ENCODE measurements at regions not wholly inside any gene's neighbourhood (a gene's known extent, or its start where the extent isn't known, plus 50 kb on each side); places are given as distances from the start of the nearest gene placed in this dataset.

DNA sequence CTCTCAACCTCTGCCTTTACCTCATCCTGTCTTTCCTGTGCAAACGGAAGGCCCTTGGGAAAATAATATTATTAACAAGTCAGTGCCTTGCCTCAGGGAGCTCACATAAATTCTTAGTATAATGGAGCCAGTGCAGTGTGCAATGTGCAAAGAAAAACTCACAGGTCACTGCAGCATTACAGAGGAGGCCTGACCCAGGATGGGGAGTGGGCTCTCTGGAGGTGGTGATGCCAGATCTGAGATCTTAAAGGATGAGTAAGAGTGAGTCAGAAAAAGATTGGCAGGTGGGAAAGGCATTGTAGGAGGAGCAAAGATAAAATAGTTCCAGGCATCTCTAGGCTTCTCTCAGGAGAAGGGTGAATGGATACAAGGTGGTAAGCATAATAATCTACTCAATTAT is 185.6 kb upstream of the ADAMTS9 start:
- H3K4me3 ChIP-seq (ENCODE audit: low read length in 3 of 3), result no peak overlapping the region
- no peaks in the 10 kb centered on the region for H3K9me3 ChIP-seq (ENCODE audit: control insufficient read depth in 3 of 3, low read length in 3 of 3)
- no peak overlapping the region for H3K9ac ChIP-seq (ENCODE audit: low read depth in 1 of 3, low read length in 3 of 3)
- no peaks in the 10 kb centered on the region for H3K27me3 ChIP-seq (ENCODE audit: control insufficient read depth in 3 of 3, insufficient read depth in 3 of 3, low read length in 3 of 3)
- H3K4me1 ChIP-seq (ENCODE audit: control insufficient read depth in 3 of 3, insufficient read depth in 3 of 3, low read length in 3 of 3), result no peaks in the 10 kb centered on the region
- no peak overlapping the region for H3K27ac ChIP-seq (ENCODE audit: low read depth, low read length)
- no peaks in the 10 kb centered on the region for H3K36me3 ChIP-seq (ENCODE audit: control insufficient read depth in 3 of 3, insufficient read depth in 3 of 3, low read length in 3 of 3)

DNA sequence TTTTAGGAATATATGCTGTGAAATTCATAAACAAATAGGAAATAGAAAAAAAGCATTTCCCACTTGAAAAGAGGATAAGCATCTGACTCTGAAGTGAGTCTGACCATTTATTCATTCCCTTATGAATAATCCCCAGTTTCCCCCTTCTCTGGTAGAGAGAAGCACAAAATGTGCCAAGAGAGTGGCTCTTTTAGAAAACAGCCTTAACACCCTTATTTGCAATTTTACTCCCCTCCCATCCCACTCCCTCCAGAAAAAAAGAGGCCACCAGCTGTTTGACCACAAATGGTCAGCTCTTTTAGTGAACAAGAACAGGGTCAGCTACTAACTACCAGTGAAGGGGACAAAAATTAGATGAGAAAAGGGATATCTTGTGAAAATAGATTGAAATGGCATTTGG is 184.5 kb upstream of the ADAMTS9 start:
- Histone ChIP-seq H3K9me3 (ENCODE audit: control insufficient read depth in 3 of 3, low read length in 3 of 3) (no peaks in the 10 kb centered on the region), H3K4me3 (ENCODE audit: low read length in 3 of 3) (no peak overlapping the region), H3K27ac (ENCODE audit: low read depth, low read length) (no peak overlapping the region), H3K27me3 (ENCODE audit: control insufficient read depth in 3 of 3, insufficient read depth in 3 of 3, low read length in 3 of 3) (no peaks in the 10 kb centered on the region), H3K9ac (ENCODE audit: low read depth in 1 of 3, low read length in 3 of 3) (no peak overlapping the region), H3K4me1 (ENCODE audit: control insufficient read depth in 3 of 3, insufficient read depth in 3 of 3, low read length in 3 of 3) (no peaks in the 10 kb centered on the region), H3K36me3 (ENCODE audit: control insufficient read depth in 3 of 3, insufficient read depth in 3 of 3, low read length in 3 of 3) (no peaks in the 10 kb centered on the region)

DNA sequence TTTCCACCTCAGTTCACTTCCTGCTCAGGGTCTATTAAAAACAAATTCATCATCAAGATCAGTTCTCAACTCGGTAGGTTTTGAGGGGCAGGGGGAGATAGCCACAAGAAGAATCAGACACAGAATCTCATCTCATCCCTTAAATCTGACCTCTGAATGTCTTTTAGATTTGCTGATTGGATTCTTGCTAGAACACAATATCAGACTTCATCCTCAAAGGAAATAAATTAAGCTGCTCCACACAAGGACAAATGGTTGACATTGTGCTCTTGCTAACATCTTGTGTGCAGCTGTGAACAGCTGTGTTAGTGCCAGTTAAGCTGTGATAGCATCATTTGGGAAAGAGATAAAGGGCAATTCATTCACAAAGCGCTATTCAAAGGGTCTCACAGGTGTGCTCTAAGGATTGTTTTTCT is 184.0 kb upstream of the ADAMTS9 start:
- Histone ChIP-seq H3K36me3 (ENCODE audit: control insufficient read depth in 3 of 3, insufficient read depth in 3 of 3, low read length in 3 of 3) (no peaks in the 10 kb centered on the region), H3K9me3 (ENCODE audit: control insufficient read depth in 3 of 3, low read length in 3 of 3) (no peaks in the 10 kb centered on the region), H3K9ac (ENCODE audit: low read depth in 1 of 3, low read length in 3 of 3) (no peak overlapping the region), H3K27me3 (ENCODE audit: control insufficient read depth in 3 of 3, insufficient read depth in 3 of 3, low read length in 3 of 3) (no peaks in the 10 kb centered on the region), H3K27ac (ENCODE audit: low read depth, low read length) (no peak overlapping the region), H3K4me3 (ENCODE audit: low read length in 3 of 3) (no peak overlapping the region), H3K4me1 (ENCODE audit: control insufficient read depth in 3 of 3, insufficient read depth in 3 of 3, low read length in 3 of 3) (no peaks in the 10 kb centered on the region)

DNA sequence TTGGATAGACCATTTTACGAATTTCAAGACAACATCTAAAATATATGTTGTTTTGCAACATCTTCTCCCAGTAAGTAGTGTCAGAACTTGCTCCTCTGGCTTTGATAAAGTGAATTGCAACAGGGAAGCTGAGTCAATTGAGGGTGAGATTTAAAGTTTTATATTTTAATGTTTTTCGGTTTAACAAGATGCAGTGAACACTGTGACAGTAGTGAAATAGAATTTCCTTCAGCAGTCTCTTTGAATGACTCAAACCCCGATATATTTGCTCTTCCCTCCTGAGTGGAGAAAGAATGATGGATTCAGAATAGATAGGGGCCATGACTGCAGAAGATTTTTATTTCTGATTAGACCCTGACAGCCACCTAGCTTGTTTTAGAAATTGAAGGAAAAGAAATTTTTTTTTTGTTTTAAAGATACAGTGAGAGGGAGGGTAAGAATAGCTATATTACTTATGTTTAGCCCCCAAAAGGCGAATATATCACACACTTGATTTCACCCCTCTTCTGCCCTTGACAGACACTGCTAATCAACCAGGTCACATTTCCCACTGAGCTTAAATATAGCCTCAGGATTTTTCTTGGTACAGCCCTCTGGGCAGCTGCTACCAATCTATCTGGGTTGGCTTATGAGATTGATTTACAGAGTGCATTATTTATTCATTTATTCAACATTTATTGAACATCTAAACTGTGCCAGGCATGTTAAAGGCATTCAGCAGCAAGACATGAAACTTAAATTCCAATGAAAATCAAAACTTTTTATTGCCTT is 183.3 kb upstream of the ADAMTS9 start:
- H3K27ac ChIP-seq (ENCODE audit: low read depth, low read length), result no peak overlapping the region

DNA sequence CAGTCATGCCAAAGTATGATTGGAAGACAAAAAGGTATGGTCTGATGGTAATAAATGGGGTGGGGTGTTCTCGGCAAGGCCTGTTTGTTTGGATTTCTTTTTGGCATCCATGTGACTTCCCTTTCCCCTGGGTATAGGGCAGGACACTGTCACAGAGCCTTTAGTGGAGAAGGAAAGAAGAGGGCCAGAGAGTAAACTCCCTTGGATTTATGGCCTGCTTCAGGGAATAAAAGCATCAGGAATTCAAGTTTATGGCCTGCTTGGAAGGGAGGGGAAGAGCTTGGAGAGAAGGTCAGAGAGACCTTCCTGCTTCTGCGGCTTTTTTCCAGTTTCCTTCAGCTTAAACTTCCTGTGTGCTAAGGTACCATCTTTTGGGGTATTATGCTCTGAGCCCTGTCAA is 179.4 kb upstream of the ADAMTS9 start:
- Histone ChIP-seq H3K9ac (ENCODE audit: low read depth in 1 of 3, low read length in 3 of 3) (no peak overlapping the region), H3K4me3 (ENCODE audit: low read length in 3 of 3) (no peak overlapping the region), H3K4me1 (ENCODE audit: control insufficient read depth in 3 of 3, insufficient read depth in 3 of 3, low read length in 3 of 3) (no peaks in the 10 kb centered on the region), H3K9me3 (ENCODE audit: control insufficient read depth in 3 of 3, low read length in 3 of 3) (no peaks in the 10 kb centered on the region), H3K27ac (ENCODE audit: low read depth, low read length) (no peak overlapping the region), H3K27me3 (ENCODE audit: control insufficient read depth in 3 of 3, insufficient read depth in 3 of 3, low read length in 3 of 3) (no peaks in the 10 kb centered on the region), H3K36me3 (ENCODE audit: control insufficient read depth in 3 of 3, insufficient read depth in 3 of 3, low read length in 3 of 3) (no peaks in the 10 kb centered on the region)

More for the DNA sequence above, 183.3 kb upstream of the ADAMTS9 start:
- no peaks in the 10 kb centered on the region for H3K27me3 ChIP-seq (ENCODE audit: control insufficient read depth in 3 of 3, insufficient read depth in 3 of 3, low read length in 3 of 3)
- no peaks in the 10 kb centered on the region for H3K4me1 ChIP-seq (ENCODE audit: control insufficient read depth in 3 of 3, insufficient read depth in 3 of 3, low read length in 3 of 3)
- H3K4me3 ChIP-seq (ENCODE audit: low read length in 3 of 3), result no peak overlapping the region
- H3K9ac ChIP-seq (ENCODE audit: low read depth in 1 of 3, low read length in 3 of 3), result no peak overlapping the region
- H3K36me3 ChIP-seq (ENCODE audit: control insufficient read depth in 3 of 3, insufficient read depth in 3 of 3, low read length in 3 of 3), result no peaks in the 10 kb centered on the region
- no peaks in the 10 kb centered on the region for H3K9me3 ChIP-seq (ENCODE audit: control insufficient read depth in 3 of 3, low read length in 3 of 3)

DNA sequence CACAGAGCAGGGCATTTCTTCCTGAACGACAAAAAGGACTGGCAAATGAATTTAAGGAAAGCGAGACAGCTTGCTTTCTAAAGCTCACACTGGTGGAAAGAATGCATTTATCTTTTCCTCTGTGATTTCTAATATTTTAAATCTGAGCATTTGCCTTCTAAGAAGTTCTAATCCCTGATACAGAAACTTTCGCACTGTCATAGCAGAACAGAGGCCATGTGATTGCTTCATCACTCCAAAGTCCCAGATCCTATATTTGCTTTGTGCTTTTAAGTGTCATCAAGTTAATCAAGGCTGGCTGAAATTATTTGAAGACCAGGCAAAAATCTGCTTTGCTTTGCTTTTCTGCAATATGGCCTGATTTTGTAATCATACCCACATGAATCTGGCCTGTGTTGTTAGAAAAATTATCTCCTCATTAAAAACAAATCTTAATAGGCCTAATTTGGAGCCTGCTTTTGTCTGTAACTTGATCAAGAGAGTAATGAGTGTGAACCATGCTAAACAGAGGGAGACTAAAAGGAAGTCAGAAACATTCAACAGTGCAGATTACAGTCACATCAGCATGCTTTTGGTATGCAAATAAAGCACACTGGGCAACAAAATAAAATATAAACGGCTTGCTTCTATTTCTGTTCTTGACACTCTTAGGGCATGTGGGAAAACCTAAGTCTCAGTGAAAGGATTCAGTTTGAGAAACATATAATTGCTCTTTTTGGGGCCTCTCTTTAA is 178.2 kb upstream of the ADAMTS9 start:
- H3K27ac ChIP-seq (ENCODE audit: low read depth, low read length), result no peak overlapping the region

DNA sequence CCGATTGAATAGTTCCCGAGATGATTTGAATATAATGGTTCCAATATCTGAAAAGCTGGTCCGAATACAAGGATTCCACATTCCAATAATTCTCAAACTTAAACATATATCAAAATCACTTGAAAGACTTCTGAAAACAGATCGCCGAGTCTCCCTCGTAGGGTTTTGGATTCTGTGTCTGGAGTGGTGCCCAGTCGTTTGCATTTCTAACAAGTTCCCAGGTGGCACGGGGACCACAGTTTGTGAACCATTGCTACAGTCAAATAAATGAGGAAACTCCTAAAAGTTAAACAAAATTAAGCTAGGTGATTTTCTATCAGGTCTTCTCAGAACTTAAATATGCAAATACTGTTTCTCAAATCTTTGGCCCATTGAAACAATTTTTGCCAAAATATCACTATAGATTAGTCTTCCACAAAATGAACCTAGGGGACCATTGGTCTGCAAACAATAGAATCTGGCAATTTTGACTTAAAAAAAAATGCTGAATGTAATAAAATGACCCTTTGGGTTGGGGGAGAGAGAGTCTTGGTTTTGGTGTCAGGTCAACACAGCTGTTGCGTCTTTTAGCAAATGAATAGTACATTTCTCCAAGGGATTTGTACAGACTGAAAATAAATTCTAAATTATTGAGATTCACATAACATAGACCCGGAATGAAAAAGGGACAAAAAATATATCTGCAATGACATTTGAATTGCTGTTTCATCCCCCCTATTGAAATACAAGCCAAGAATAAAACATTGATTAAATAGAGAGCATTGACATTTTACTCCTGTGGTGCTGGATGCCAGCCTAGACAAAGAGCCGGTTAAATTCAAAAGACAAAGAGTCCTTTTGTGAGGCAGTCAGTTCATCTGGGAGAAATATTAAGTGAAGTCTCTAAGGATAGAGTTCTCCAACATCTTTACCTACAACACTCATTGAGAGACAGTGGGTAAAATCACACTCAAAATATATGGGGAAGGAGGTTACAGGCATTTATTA is 175.7 kb upstream of the ADAMTS9 start:
- H3K27ac ChIP-seq (ENCODE audit: low read depth, low read length), result no peak overlapping the region
- no peaks in the 10 kb centered on the region for H3K4me1 ChIP-seq (ENCODE audit: control insufficient read depth in 3 of 3, insufficient read depth in 3 of 3, low read length in 3 of 3)

More for the DNA sequence above, 178.2 kb upstream of the ADAMTS9 start:
- Histone ChIP-seq H3K27me3 (ENCODE audit: control insufficient read depth in 3 of 3, insufficient read depth in 3 of 3, low read length in 3 of 3) (no peaks in the 10 kb centered on the region), H3K9ac (ENCODE audit: low read depth in 1 of 3, low read length in 3 of 3) (no peak overlapping the region), H3K9me3 (ENCODE audit: control insufficient read depth in 3 of 3, low read length in 3 of 3) (no peaks in the 10 kb centered on the region), H3K4me3 (ENCODE audit: low read length in 3 of 3) (no peak overlapping the region), H3K4me1 (ENCODE audit: control insufficient read depth in 3 of 3, insufficient read depth in 3 of 3, low read length in 3 of 3) (no peaks in the 10 kb centered on the region), H3K36me3 (ENCODE audit: control insufficient read depth in 3 of 3, insufficient read depth in 3 of 3, low read length in 3 of 3) (no peaks in the 10 kb centered on the region)

DNA sequence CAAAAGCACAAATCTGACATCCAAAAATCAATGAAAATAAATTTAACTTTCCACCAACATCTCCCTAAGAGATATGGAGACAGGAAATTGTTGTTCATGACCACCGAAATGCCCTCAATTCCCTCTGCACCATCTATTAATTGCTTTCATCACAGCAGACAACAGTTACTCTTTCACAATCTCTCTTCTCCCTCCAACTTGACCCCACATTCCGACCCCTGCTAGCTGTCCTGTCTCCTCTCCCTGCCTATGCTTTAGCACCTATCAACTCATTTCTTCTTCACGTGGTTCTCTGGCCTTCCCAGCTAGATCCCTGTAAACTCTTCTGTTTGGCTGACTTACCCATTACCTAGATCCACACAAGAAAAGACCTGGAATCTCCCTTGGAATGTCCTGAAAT is 173.9 kb upstream of the ADAMTS9 start:
- Histone ChIP-seq H3K9ac (ENCODE audit: low read depth in 1 of 3, low read length in 3 of 3) (no peak overlapping the region), H3K36me3 (ENCODE audit: control insufficient read depth in 3 of 3, insufficient read depth in 3 of 3, low read length in 3 of 3) (no peaks in the 10 kb centered on the region)

More for the DNA sequence above, 175.7 kb upstream of the ADAMTS9 start:
- no peaks in the 10 kb centered on the region for H3K36me3 ChIP-seq (ENCODE audit: control insufficient read depth in 3 of 3, insufficient read depth in 3 of 3, low read length in 3 of 3)
- no peaks in the 10 kb centered on the region for H3K27me3 ChIP-seq (ENCODE audit: control insufficient read depth in 3 of 3, insufficient read depth in 3 of 3, low read length in 3 of 3)
- no peak overlapping the region for H3K9ac ChIP-seq (ENCODE audit: low read depth in 1 of 3, low read length in 3 of 3)
- no peak overlapping the region for H3K4me3 ChIP-seq (ENCODE audit: low read length in 3 of 3)
- H3K9me3 ChIP-seq (ENCODE audit: control insufficient read depth in 3 of 3, low read length in 3 of 3), result no peaks in the 10 kb centered on the region

DNA sequence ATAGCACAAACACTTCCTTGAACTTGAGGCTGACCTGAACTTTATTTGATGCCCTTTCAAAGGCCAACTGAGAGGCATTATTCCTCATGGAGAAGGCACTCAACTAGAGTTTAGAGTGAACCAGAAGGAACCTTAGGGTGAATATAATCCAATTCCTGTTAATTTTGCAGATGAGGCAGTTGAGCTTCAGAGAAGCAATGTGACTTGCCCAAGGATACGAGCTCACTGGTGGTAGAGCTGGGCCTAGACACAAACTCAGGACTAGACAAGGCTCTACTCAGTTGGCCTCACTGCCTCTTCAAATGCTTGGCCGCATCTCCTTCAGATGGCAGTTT is 172.7 kb upstream of the ADAMTS9 start:
- H3K9me3 ChIP-seq (ENCODE audit: control insufficient read depth in 3 of 3, low read length in 3 of 3), result no peaks in the 10 kb centered on the region
- no peaks in the 10 kb centered on the region for H3K36me3 ChIP-seq (ENCODE audit: control insufficient read depth in 3 of 3, insufficient read depth in 3 of 3, low read length in 3 of 3)
- no peak overlapping the region for H3K4me3 ChIP-seq (ENCODE audit: low read length in 3 of 3)
- H3K27me3 ChIP-seq (ENCODE audit: control insufficient read depth in 3 of 3, insufficient read depth in 3 of 3, low read length in 3 of 3), result no peaks in the 10 kb centered on the region
- H3K4me1 ChIP-seq (ENCODE audit: control insufficient read depth in 3 of 3, insufficient read depth in 3 of 3, low read length in 3 of 3), result no peaks in the 10 kb centered on the region
- no peak overlapping the region for H3K9ac ChIP-seq (ENCODE audit: low read depth in 1 of 3, low read length in 3 of 3)
- no peak overlapping the region for H3K27ac ChIP-seq (ENCODE audit: low read depth, low read length)

More for the DNA sequence above, 173.9 kb upstream of the ADAMTS9 start:
- no peak overlapping the region for H3K4me3 ChIP-seq (ENCODE audit: low read length in 3 of 3)
- H3K9me3 ChIP-seq (ENCODE audit: control insufficient read depth in 3 of 3, low read length in 3 of 3), result no peaks in the 10 kb centered on the region
- H3K4me1 ChIP-seq (ENCODE audit: control insufficient read depth in 3 of 3, insufficient read depth in 3 of 3, low read length in 3 of 3), result no peaks in the 10 kb centered on the region
- H3K27me3 ChIP-seq (ENCODE audit: control insufficient read depth in 3 of 3, insufficient read depth in 3 of 3, low read length in 3 of 3), result no peaks in the 10 kb centered on the region
- H3K27ac ChIP-seq (ENCODE audit: low read depth, low read length), result no peak overlapping the region
